ENCODE measurements at regions not wholly inside any gene's neighbourhood (a gene's known extent, or its start where the extent isn't known, plus 50 kb on each side); places are given as distances from the start of the nearest gene placed in this dataset.

DNA sequence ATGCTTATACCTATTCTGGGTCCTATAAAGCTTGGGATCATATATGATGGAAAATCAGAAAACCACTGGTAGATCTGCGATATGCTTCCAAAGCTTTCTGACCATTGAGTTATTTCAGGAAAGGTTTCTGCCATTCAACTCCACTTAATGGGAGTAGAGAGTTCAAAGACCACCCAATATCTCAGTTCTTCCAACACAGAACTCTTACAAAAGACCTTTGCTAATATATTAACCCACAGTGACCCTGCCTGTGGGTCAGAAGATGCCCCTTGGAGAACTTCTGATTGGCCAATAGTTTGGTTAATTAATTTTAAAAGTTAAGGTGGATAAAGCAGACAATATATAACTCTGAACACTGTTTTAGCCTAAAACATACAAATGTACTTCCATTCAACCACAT, 213.0 kb downstream of the IPO8 start:
- Mint-ChIP-seq H3K4me3 (no peak overlapping the region), H3K4me1 (no peaks in the 10 kb centered on the region), H3K27ac (no peak overlapping the region), H3K27me3 (no peaks in the 10 kb centered on the region), H3K36me3 (ENCODE audit: low read depth) (no peaks in the 10 kb centered on the region), H3K9me3 (no peaks in the 10 kb centered on the region)
- intact Hi-C loops (cut with micrococcal nuclease) = no loop called here
- no peak for DNase-seq

- intact Hi-C loops (cut with micrococcal nuclease) = no loop called here
- DNase-seq = no peak
- H3K4me1 Mint-ChIP-seq = no peaks in the 10 kb centered on the region
- H3K36me3 Mint-ChIP-seq (ENCODE audit: low read depth) = no peaks in the 10 kb centered on the region
- no peak overlapping the region for H3K27ac Mint-ChIP-seq
- H3K27me3 Mint-ChIP-seq = no peaks in the 10 kb centered on the region
- no peak overlapping the region for H3K4me3 Mint-ChIP-seq
- no peaks in the 10 kb centered on the region for H3K9me3 Mint-ChIP-seq
Observed at GRCh38 chr12:30473274-30473673, 222.4 kb downstream of the IPO8 start.

DNA sequence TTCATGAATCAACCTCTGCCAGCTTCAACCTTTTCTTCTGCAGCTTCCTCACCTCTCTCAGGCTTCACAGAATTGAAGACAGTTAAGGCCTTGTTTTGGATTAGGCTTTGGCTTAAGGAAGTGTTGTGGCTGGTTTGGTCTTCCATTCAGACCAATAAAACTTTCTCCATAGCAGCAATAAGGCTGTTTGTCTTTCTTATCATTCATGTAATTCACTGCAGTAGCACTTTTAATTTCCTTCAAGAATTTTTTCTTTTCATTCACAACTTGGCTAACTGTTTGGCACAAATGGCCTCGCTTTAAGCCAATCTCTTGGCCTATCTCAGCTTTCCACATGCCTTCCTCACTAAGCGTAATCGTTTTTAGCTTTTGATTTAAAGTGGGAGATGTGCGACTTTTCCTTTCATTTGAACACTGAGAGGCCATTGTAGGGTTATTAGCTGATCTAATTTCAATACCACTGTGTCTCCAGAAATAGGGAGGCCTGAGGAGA, 229.5 kb downstream of the IPO8 start:
- H3K27ac Mint-ChIP-seq = no peak overlapping the region
- H3K9me3 Mint-ChIP-seq = no peaks in the 10 kb centered on the region
- intact Hi-C loops (cut with micrococcal nuclease) = no loop called here
- no peaks in the 10 kb centered on the region for H3K4me1 Mint-ChIP-seq
- H3K27me3 Mint-ChIP-seq = no peaks in the 10 kb centered on the region
- no peak overlapping the region for H3K4me3 Mint-ChIP-seq
- DNase-seq = no peak
- H3K36me3 Mint-ChIP-seq (ENCODE audit: low read depth) = no peaks in the 10 kb centered on the region

DNA sequence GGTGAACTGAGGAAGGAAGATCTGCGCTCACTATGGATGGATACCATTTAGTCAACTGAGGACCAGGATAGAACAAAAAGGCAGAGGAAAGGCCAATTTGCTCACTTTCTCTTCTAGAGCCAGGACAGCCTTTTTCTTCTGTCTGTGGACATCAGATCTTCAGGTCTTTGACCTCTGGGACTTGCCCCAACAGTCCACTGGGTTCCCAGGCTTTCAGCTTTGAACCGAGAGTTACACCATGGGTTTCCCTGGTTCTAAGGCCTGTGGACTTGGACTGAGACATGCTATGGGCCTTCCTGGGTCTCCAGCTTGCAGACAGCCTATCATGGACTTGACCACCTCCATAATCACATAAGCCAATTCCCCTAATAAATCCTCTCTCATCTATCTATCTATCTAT, 232.0 kb downstream of the IPO8 start:
- no peaks in the 10 kb centered on the region for H3K9me3 Mint-ChIP-seq
- DNase-seq = no peak
- H3K27me3 Mint-ChIP-seq = no peaks in the 10 kb centered on the region
- H3K36me3 Mint-ChIP-seq (ENCODE audit: low read depth) = no peaks in the 10 kb centered on the region
- H3K4me1 Mint-ChIP-seq = no peaks in the 10 kb centered on the region
- H3K27ac Mint-ChIP-seq = no peak overlapping the region
- intact Hi-C loops (cut with micrococcal nuclease) = no loop called here
- H3K4me3 Mint-ChIP-seq = no peak overlapping the region

- intact Hi-C loops (cut with micrococcal nuclease) = no loop called here
- no peak for DNase-seq
- H3K36me3 Mint-ChIP-seq (ENCODE audit: low read depth) = no peaks in the 10 kb centered on the region
- no peaks in the 10 kb centered on the region for H3K27me3 Mint-ChIP-seq
- no peaks in the 10 kb centered on the region for H3K4me1 Mint-ChIP-seq
- H3K27ac Mint-ChIP-seq = no peak overlapping the region
- no peak overlapping the region for H3K4me3 Mint-ChIP-seq
- H3K9me3 Mint-ChIP-seq = no peaks in the 10 kb centered on the region
Observed at GRCh38 chr12:30462249-30462648, 233.4 kb downstream of the IPO8 start.

- no peaks in the 10 kb centered on the region for H3K36me3 Mint-ChIP-seq (ENCODE audit: low read depth)
- intact Hi-C loops (cut with micrococcal nuclease) = no loop called here
- no peak overlapping the region for H3K27ac Mint-ChIP-seq
- no peaks in the 10 kb centered on the region for H3K9me3 Mint-ChIP-seq
- no peak for DNase-seq
- no peak overlapping the region for H3K4me3 Mint-ChIP-seq
- no peaks in the 10 kb centered on the region for H3K4me1 Mint-ChIP-seq
- H3K27me3 Mint-ChIP-seq = no peaks in the 10 kb centered on the region
Observed at GRCh38 chr12:30461026-30461615, 234.5 kb downstream of the IPO8 start.

DNA sequence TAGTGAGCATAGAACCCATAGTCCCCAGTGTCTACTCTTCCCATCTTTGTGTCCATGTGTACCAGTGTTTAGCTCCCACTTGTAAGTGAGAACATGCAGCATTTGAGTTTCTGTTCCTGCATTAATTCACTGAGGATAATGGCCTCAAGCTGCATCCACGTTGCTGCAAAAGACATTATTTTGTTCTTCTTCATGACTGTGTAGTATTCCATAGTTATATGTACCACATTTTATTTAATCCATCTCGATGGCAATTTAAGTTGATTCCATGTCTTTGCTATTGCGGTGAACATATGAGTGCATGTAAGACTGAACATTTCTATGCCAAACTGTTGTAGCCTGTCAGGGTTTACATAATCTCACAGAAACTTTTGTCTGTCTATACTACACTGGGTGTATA, 237.2 kb downstream of the IPO8 start:
- H3K36me3 Mint-ChIP-seq (ENCODE audit: low read depth) = no peaks in the 10 kb centered on the region
- H3K27ac Mint-ChIP-seq = no peak overlapping the region
- intact Hi-C loops (cut with micrococcal nuclease) = no loop called here
- no peak overlapping the region for H3K4me3 Mint-ChIP-seq
- no peak for DNase-seq
- no peaks in the 10 kb centered on the region for H3K4me1 Mint-ChIP-seq
- H3K9me3 Mint-ChIP-seq = no peaks in the 10 kb centered on the region
- H3K27me3 Mint-ChIP-seq = no peaks in the 10 kb centered on the region

DNA sequence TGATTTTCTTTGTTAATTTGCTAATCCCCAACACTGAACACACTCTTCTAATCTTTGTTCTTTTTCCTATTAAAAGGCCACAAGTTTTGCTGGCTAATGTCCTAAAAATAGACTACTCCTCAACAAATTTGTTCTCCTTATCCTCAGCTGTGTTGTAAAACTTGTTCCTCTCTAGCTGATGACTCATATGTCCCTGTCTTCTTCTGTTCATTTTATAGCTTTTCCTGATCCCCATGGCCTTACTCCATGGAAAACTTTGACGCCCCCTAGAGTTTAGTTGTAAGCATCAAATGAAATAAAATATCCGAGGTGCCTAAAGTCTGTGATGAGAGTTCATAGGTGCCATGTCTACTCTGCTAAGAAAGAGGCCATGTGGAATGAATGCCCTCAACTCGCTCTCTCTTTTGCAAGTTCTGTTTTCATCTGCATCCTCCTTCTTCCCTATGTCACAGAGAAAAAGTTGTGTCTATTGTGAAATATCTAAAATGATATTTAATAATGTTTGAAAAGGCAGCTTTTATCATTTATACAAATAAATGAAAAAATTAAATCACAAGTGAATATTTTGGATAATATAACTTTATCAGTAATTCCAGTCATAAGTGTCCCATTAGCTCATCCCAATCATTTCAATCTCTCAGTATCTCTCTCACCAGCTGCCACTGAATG, 237.9 kb downstream of the IPO8 start:
- no peak overlapping the region for H3K4me3 Mint-ChIP-seq
- intact Hi-C loops (cut with micrococcal nuclease) = no loop called here
- no peak for DNase-seq
- H3K9me3 Mint-ChIP-seq = no peaks in the 10 kb centered on the region
- H3K27ac Mint-ChIP-seq = no peak overlapping the region
- H3K4me1 Mint-ChIP-seq = no peaks in the 10 kb centered on the region
- no peaks in the 10 kb centered on the region for H3K27me3 Mint-ChIP-seq
- no peaks in the 10 kb centered on the region for H3K36me3 Mint-ChIP-seq (ENCODE audit: low read depth)

- intact Hi-C loops (cut with micrococcal nuclease) = no loop called here
- Mint-ChIP-seq H3K9me3 (peaks cover 3% of the 10 kb centered on the region), H3K4me1 (no peaks in the 10 kb centered on the region), H3K27me3 (no peaks in the 10 kb centered on the region), H3K27ac (no peak overlapping the region), H3K36me3 (ENCODE audit: low read depth) (no peaks in the 10 kb centered on the region), H3K4me3 (no peak overlapping the region)
- DNase-seq = no peak
Observed at GRCh38 chr12:30450872-30451271, 244.8 kb downstream of the IPO8 start.

- no peak for DNase-seq
- no peaks in the 10 kb centered on the region for H3K4me1 Mint-ChIP-seq
- H3K36me3 Mint-ChIP-seq (ENCODE audit: low read depth) = no peaks in the 10 kb centered on the region
- no peak overlapping the region for H3K4me3 Mint-ChIP-seq
- peaks cover 3% of the 10 kb centered on the region for H3K9me3 Mint-ChIP-seq
- H3K27ac Mint-ChIP-seq = no peak overlapping the region
- no peaks in the 10 kb centered on the region for H3K27me3 Mint-ChIP-seq
- intact Hi-C loops (cut with micrococcal nuclease) = no loop called here
Observed at GRCh38 chr12:30450226-30450625, 245.4 kb downstream of the IPO8 start.

DNA sequence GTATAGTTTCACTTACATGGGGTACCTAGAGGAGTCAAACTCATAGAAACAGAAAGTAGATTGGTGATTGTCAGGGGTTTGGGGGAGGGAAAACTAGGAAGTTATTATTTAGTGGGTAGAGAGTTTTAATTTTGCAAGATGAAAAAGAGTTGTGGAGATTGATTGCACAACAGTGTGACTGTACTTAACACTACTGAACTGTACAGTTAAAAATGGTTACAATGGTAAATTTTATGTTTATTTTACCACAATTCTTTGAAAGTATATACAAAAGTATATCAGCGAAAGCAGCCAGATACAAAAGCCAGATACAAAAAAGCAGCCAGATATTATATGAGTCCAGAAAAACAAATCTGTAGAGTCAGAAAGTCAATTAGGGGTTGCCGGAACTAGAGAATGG, 247.6 kb downstream of the IPO8 start:
- no peaks in the 10 kb centered on the region for H3K36me3 Mint-ChIP-seq (ENCODE audit: low read depth)
- intact Hi-C loops (cut with micrococcal nuclease) = no loop called here
- no peak for DNase-seq
- peaks cover 3% of the 10 kb centered on the region for H3K9me3 Mint-ChIP-seq
- H3K4me3 Mint-ChIP-seq = no peak overlapping the region
- H3K27me3 Mint-ChIP-seq = no peaks in the 10 kb centered on the region
- no peak overlapping the region for H3K27ac Mint-ChIP-seq
- H3K4me1 Mint-ChIP-seq = no peaks in the 10 kb centered on the region

GRCh38 chr12:30447061-30447750, 248.5 kb downstream of the IPO8 start:
- Mint-ChIP-seq H3K36me3 (ENCODE audit: low read depth) (no peaks in the 10 kb centered on the region), H3K4me1 (no peaks in the 10 kb centered on the region), H3K27ac (no peak overlapping the region), H3K4me3 (no peak overlapping the region), H3K27me3 (no peaks in the 10 kb centered on the region), H3K9me3 (peaks cover 3% of the 10 kb centered on the region)
- DNase-seq = no peak
- intact Hi-C loops (cut with micrococcal nuclease) = no loop called here

DNA sequence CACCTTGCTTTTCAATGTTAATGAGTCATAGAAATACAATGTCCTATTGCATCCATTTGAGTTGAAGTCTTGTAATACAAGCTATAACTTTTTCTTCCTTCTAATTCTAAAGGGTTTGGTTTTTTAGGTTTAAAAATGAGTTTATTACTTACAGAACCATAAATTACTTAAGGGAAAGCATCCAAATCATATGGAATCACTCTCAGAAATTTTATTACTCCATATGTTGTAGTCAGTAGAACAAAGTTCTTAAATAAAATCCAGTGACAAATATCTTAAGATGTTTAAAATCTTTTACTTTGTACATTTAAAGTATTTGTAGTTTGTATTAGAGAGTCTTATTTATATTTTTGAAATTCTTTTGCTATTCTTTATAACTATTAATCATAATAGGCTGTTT, 253.2 kb downstream of the IPO8 start:
- Mint-ChIP-seq H3K9me3 (no peaks in the 10 kb centered on the region), H3K4me1 (no peaks in the 10 kb centered on the region), H3K27ac (no peak overlapping the region), H3K36me3 (ENCODE audit: low read depth) (no peaks in the 10 kb centered on the region), H3K4me3 (no peak overlapping the region), H3K27me3 (no peaks in the 10 kb centered on the region)
- intact Hi-C loops (cut with micrococcal nuclease) = no loop called here
- no peak for DNase-seq

DNA sequence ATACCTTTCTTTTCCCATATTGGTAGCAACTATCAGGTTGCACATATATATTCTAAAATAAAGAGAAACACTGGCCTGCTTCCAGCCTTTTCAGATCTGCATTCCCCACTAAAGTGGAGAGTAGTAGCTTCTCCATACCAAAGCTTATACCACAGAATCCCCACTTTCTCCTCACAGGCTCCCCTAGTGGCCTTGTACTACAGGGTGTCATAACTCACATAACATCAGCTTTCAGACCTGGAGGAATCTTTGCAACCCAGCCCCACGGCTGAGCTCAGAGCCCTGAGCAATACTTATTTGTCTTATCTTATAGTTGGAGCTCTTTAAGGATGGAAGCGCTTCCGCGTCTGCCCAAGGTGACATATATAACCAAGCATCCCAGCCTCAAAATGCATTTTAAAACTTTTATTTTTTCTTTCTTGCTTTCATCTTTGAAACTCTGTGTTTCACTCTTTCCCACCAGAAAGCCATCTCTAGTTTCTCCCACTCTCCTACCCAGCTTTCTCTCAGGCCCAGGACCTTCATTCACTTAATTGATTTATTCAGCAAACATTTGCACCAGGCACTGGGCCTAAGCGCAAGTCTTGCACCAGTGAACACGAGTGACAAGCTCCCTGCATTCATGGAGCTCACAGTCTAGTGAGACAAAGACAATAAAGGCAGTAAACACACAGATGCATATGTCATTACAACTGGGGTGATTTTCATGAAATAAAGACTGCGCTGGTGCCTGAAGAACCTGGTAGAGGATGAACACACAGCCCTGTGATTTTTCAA, 254.7 kb downstream of the IPO8 start:
- no peaks in the 10 kb centered on the region for H3K4me1 Mint-ChIP-seq
- no peaks in the 10 kb centered on the region for H3K27me3 Mint-ChIP-seq
- intact Hi-C loops (cut with micrococcal nuclease) = no loop called here
- no peak overlapping the region for H3K27ac Mint-ChIP-seq
- no peaks in the 10 kb centered on the region for H3K9me3 Mint-ChIP-seq
- no peaks in the 10 kb centered on the region for H3K36me3 Mint-ChIP-seq (ENCODE audit: low read depth)
- no peak for DNase-seq
- no peak overlapping the region for H3K4me3 Mint-ChIP-seq
